ENCODE measurements at regions not wholly inside any gene's neighbourhood (a gene's known extent, or its start where the extent isn't known, plus 50 kb on each side); places are given as distances from the start of the nearest gene placed in this dataset.

GRCh38 chr10:94105226-94105625, 111.5 kb downstream of the PLCE1 start:
- H3K36me3 ChIP-seq (ENCODE audit: control insufficient read depth, insufficient read depth, low read length), result no peaks in the 10 kb centered on the region
- DNase-seq (ENCODE audit: low read depth), result no peak
- TF ChIP-seq CTCF (IDR thresholded peaks at IDR 0.05; ENCODE audit: insufficient read depth, low read length, poor library complexity, severe bottlenecking), result no peak
- no peaks in the 10 kb centered on the region for H3K27me3 ChIP-seq (ENCODE audit: control insufficient read depth, insufficient read depth, low read length)
- H3K4me3 ChIP-seq (ENCODE audit: low read depth, low read length), result no peak overlapping the region

DNA sequence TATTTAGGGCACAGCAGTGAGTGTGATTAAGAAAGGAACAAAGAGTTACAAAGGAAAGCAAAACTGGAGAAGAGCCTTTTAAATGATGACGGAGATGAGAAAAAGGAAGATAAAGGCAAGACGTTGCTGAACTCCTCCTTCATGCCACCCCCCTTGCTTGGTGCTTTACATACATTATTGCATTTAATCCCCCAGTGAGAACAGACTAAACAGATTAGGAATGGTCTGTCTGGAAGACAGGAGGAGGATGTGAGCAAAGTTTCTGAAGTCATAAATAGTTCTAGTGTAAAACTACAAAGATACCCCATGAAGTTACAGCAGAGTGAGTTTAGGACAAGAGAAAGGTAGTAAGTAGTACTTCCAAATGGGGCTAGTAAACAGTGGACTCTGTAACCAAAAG, 113.5 kb downstream of the PLCE1 start:
- no peak for DNase-seq (ENCODE audit: low read depth)
- H3K4me3 ChIP-seq (ENCODE audit: low read depth, low read length), result no peak overlapping the region
- H3K27me3 ChIP-seq (ENCODE audit: control insufficient read depth, insufficient read depth, low read length), result no peaks in the 10 kb centered on the region
- no peak for TF ChIP-seq CTCF (IDR thresholded peaks at IDR 0.05; ENCODE audit: insufficient read depth, low read length, poor library complexity, severe bottlenecking)
- H3K36me3 ChIP-seq (ENCODE audit: control insufficient read depth, insufficient read depth, low read length), result no peaks in the 10 kb centered on the region

GRCh38 chr10:94108200-94108599, 114.5 kb downstream of the PLCE1 start:
- no peak for TF ChIP-seq CTCF (IDR thresholded peaks at IDR 0.05; ENCODE audit: insufficient read depth, low read length, poor library complexity, severe bottlenecking)
- DNase-seq (ENCODE audit: low read depth), result peak; percentile 28

GRCh38 chr10:94111367-94111766, 117.6 kb downstream of the PLCE1 start:
- DNase-seq (ENCODE audit: low read depth), result no peak
- TF ChIP-seq CTCF (IDR thresholded peaks at IDR 0.05; ENCODE audit: insufficient read depth, low read length, poor library complexity, severe bottlenecking), result no peak
- H3K4me3 ChIP-seq (ENCODE audit: low read depth, low read length), result no peak overlapping the region
- no peaks in the 10 kb centered on the region for H3K36me3 ChIP-seq (ENCODE audit: control insufficient read depth, insufficient read depth, low read length)
- no peaks in the 10 kb centered on the region for H3K27me3 ChIP-seq (ENCODE audit: control insufficient read depth, insufficient read depth, low read length)

More at GRCh38 chr10:94108200-94108599, 114.5 kb downstream of the PLCE1 start:
- no peaks in the 10 kb centered on the region for H3K36me3 ChIP-seq (ENCODE audit: control insufficient read depth, insufficient read depth, low read length)
- H3K4me3 ChIP-seq (ENCODE audit: low read depth, low read length), result no peak overlapping the region
- no peaks in the 10 kb centered on the region for H3K27me3 ChIP-seq (ENCODE audit: control insufficient read depth, insufficient read depth, low read length)

DNA sequence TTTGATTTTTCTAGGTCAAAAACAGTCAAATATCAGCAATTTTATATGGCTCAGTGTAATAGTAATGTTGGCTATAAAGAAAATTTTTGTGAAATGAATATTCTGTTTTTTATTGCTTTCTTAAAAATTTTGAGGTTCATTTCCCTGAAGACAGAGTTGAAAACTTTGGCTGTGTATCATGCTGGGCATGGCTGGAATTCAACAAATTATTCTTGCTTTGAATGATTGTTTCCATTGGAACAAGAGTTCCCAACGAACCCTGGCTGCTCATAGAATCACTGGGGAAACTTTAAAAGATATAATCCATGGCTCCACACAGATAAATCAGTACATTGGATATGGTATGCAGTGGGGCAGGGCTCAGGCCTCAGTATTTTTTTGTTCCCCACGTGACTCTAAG, 118.6 kb downstream of the PLCE1 start:
- no peaks in the 10 kb centered on the region for H3K27me3 ChIP-seq (ENCODE audit: control insufficient read depth, insufficient read depth, low read length)
- no peak for DNase-seq (ENCODE audit: low read depth)
- no peak overlapping the region for H3K4me3 ChIP-seq (ENCODE audit: low read depth, low read length)
- no peaks in the 10 kb centered on the region for H3K36me3 ChIP-seq (ENCODE audit: control insufficient read depth, insufficient read depth, low read length)
- TF ChIP-seq CTCF (IDR thresholded peaks at IDR 0.05; ENCODE audit: insufficient read depth, low read length, poor library complexity, severe bottlenecking), result no peak

GRCh38 chr10:94115725-94116124, 122.0 kb downstream of the PLCE1 start:
- no peaks in the 10 kb centered on the region for H3K27me3 ChIP-seq (ENCODE audit: control insufficient read depth, insufficient read depth, low read length)
- TF ChIP-seq CTCF (IDR thresholded peaks at IDR 0.05; ENCODE audit: insufficient read depth, low read length, poor library complexity, severe bottlenecking), result no peak
- DNase-seq (ENCODE audit: low read depth), result no peak
- no peak overlapping the region for H3K4me3 ChIP-seq (ENCODE audit: low read depth, low read length)
- H3K36me3 ChIP-seq (ENCODE audit: control insufficient read depth, insufficient read depth, low read length), result no peaks in the 10 kb centered on the region
